H1 (cell line): ENCODE measurements at regions not wholly inside any gene's neighbourhood (a gene's known extent, or its start where the extent isn't known, plus 50 kb on each side); places are given as distances from the start of the nearest gene placed in this dataset.

Experiments
- HDAC6 ChIP-seq: IDR thresholded peaks from one replicate; pipeline ENCODE4 v1.7.1; 2012; ENCODE audit warnings: low read depth, mild to moderate bottlenecking, inconsistent platforms, low read length, moderate library complexity
- NRF1 ChIP-seq: IDR thresholded peaks from 2 replicates; pipeline ENCODE4 v1.6.1; 2011; ENCODE audit warnings: mild to moderate bottlenecking, low read depth, low read length, improper control_type of control experiment
- PHF8 ChIP-seq: fragments of 200-600 bp; sonication (generic); conservative IDR thresholded peaks from 2 replicates; pipeline ENCODE4 v1.7.1; 2012; ENCODE audit warnings: low read depth, mild to moderate bottlenecking, inconsistent platforms, low read length, moderate library complexity

DNA sequence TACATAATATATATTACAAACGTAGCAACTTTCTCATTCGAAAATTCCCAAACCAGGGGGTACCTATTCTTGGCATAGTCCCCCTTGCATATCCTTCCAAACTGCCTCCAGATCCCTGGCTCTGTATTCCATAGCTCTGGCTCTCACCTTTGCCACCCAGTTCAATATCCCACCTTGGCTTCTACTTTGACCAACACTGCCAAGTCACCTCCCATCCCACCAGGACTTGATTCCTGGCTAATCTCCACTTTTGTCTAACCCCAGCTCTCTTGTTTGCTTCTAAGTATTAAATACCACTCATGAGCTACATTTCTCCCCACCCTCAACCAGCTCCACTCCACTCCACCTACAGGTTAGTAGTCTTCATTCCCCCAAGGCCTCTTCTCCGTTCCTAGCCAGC is 103.2 kb upstream of the WDR75 start (continued):
- TF ChIP-seq PHF8 (no peak), HDAC6 (no peak), NRF1 (no peak)
